ENCODE measurements at regions not wholly inside any gene's neighbourhood (a gene's known extent, or its start where the extent isn't known, plus 50 kb on each side); places are given as distances from the start of the nearest gene placed in this dataset.

GRCh38 chr5:93100428-93100827 lies 480.6 kb downstream of the NR2F1-AS1 start:
- H3K27me3 ChIP-seq (ENCODE audit: low read depth, low read length) = no peaks in the 10 kb centered on the region
- no peaks in the 10 kb centered on the region for H3K4me1 ChIP-seq (ENCODE audit: control insufficient read depth in 1 of 2, insufficient read depth in 2 of 2, low read length in 2 of 2)
- no peaks in the 10 kb centered on the region for H3K9me3 ChIP-seq (ENCODE audit: control insufficient read depth in 1 of 2, low read length in 2 of 2)
- H3K27ac ChIP-seq (ENCODE audit: low read length) = no peak overlapping the region
- no peaks in the 10 kb centered on the region for H3K36me3 ChIP-seq (ENCODE audit: control insufficient read depth in 1 of 2, insufficient read depth in 2 of 2, low read length in 2 of 2)
- H3K4me3 ChIP-seq (ENCODE audit: low read depth in 1 of 2, low read length in 2 of 2) = no peak overlapping the region

- H3K36me3 ChIP-seq (ENCODE audit: control insufficient read depth in 1 of 2, insufficient read depth in 2 of 2, low read length in 2 of 2) = no peaks in the 10 kb centered on the region
- no peak overlapping the region for H3K4me3 ChIP-seq (ENCODE audit: low read depth in 1 of 2, low read length in 2 of 2)
- H3K4me1 ChIP-seq (ENCODE audit: control insufficient read depth in 1 of 2, insufficient read depth in 2 of 2, low read length in 2 of 2) = no peaks in the 10 kb centered on the region
- no peaks in the 10 kb centered on the region for H3K27me3 ChIP-seq (ENCODE audit: low read depth, low read length)
- H3K9me3 ChIP-seq (ENCODE audit: control insufficient read depth in 1 of 2, low read length in 2 of 2) = no peaks in the 10 kb centered on the region
- H3K27ac ChIP-seq (ENCODE audit: low read length) = no peak overlapping the region
These were observed 481.1 kb downstream of the NR2F1-AS1 start for GRCh38 chr5:93099902-93100347.

- Histone ChIP-seq H3K27ac (ENCODE audit: low read length) (no peak overlapping the region), H3K36me3 (ENCODE audit: control insufficient read depth in 1 of 2, insufficient read depth in 2 of 2, low read length in 2 of 2) (no peaks in the 10 kb centered on the region), H3K4me1 (ENCODE audit: control insufficient read depth in 1 of 2, insufficient read depth in 2 of 2, low read length in 2 of 2) (no peaks in the 10 kb centered on the region), H3K4me3 (ENCODE audit: low read depth in 1 of 2, low read length in 2 of 2) (no peak overlapping the region), H3K9me3 (ENCODE audit: control insufficient read depth in 1 of 2, low read length in 2 of 2) (no peaks in the 10 kb centered on the region), H3K27me3 (ENCODE audit: low read depth, low read length) (no peaks in the 10 kb centered on the region)
These were observed 484.5 kb downstream of the NR2F1-AS1 start for GRCh38 chr5:93096561-93096960.

- Histone ChIP-seq H3K9me3 (ENCODE audit: control insufficient read depth in 1 of 2, low read length in 2 of 2) (no peaks in the 10 kb centered on the region), H3K27ac (ENCODE audit: low read length) (no peak overlapping the region), H3K36me3 (ENCODE audit: control insufficient read depth in 1 of 2, insufficient read depth in 2 of 2, low read length in 2 of 2) (no peaks in the 10 kb centered on the region), H3K4me3 (ENCODE audit: low read depth in 1 of 2, low read length in 2 of 2) (no peak overlapping the region), H3K4me1 (ENCODE audit: control insufficient read depth in 1 of 2, insufficient read depth in 2 of 2, low read length in 2 of 2) (peaks cover 0 to 5% of the 10 kb centered on the region in 2 donors), H3K27me3 (ENCODE audit: low read depth, low read length) (no peaks in the 10 kb centered on the region)
These were observed 488.5 kb downstream of the NR2F1-AS1 start for GRCh38 chr5:93092349-93093105.

- Histone ChIP-seq H3K27ac (ENCODE audit: low read length) (no peak overlapping the region), H3K36me3 (ENCODE audit: control insufficient read depth in 1 of 2, insufficient read depth in 2 of 2, low read length in 2 of 2) (no peaks in the 10 kb centered on the region), H3K4me1 (ENCODE audit: control insufficient read depth in 1 of 2, insufficient read depth in 2 of 2, low read length in 2 of 2) (peaks cover 0 to 5% of the 10 kb centered on the region in 2 donors), H3K4me3 (ENCODE audit: low read depth in 1 of 2, low read length in 2 of 2) (no peak overlapping the region), H3K9me3 (ENCODE audit: control insufficient read depth in 1 of 2, low read length in 2 of 2) (no peaks in the 10 kb centered on the region), H3K27me3 (ENCODE audit: low read depth, low read length) (no peaks in the 10 kb centered on the region)
These were observed 490.3 kb downstream of the NR2F1-AS1 start for GRCh38 chr5:93090698-93091097.

- H3K27me3 ChIP-seq (ENCODE audit: low read depth, low read length) = no peaks in the 10 kb centered on the region
- H3K36me3 ChIP-seq (ENCODE audit: control insufficient read depth in 1 of 2, insufficient read depth in 2 of 2, low read length in 2 of 2) = no peaks in the 10 kb centered on the region
- H3K4me1 ChIP-seq (ENCODE audit: control insufficient read depth in 1 of 2, insufficient read depth in 2 of 2, low read length in 2 of 2) = peaks cover 0 to 5% of the 10 kb centered on the region in 2 donors
- H3K9me3 ChIP-seq (ENCODE audit: control insufficient read depth in 1 of 2, low read length in 2 of 2) = no peaks in the 10 kb centered on the region
- H3K4me3 ChIP-seq (ENCODE audit: low read depth in 1 of 2, low read length in 2 of 2) = no peak overlapping the region
- H3K27ac ChIP-seq (ENCODE audit: low read length) = no peak overlapping the region
These were observed 492.2 kb downstream of the NR2F1-AS1 start for GRCh38 chr5:93088592-93089389.

GRCh38 chr5:93087326-93087725 lies 493.7 kb downstream of the NR2F1-AS1 start:
- Histone ChIP-seq H3K9me3 (ENCODE audit: control insufficient read depth in 1 of 2, low read length in 2 of 2) (no peaks in the 10 kb centered on the region), H3K36me3 (ENCODE audit: control insufficient read depth in 1 of 2, insufficient read depth in 2 of 2, low read length in 2 of 2) (no peaks in the 10 kb centered on the region), H3K27me3 (ENCODE audit: low read depth, low read length) (no peaks in the 10 kb centered on the region), H3K4me3 (ENCODE audit: low read depth in 1 of 2, low read length in 2 of 2) (no peak overlapping the region), H3K4me1 (ENCODE audit: control insufficient read depth in 1 of 2, insufficient read depth in 2 of 2, low read length in 2 of 2) (peaks cover 0 to 5% of the 10 kb centered on the region in 2 donors), H3K27ac (ENCODE audit: low read length) (no peak overlapping the region)

GRCh38 chr5:93082981-93083380 lies 498.0 kb downstream of the NR2F1-AS1 start:
- peaks cover 0 to 2% of the 10 kb centered on the region in 2 donors for H3K4me1 ChIP-seq (ENCODE audit: control insufficient read depth in 1 of 2, insufficient read depth in 2 of 2, low read length in 2 of 2)
- H3K27me3 ChIP-seq (ENCODE audit: low read depth, low read length) = no peaks in the 10 kb centered on the region
- H3K36me3 ChIP-seq (ENCODE audit: control insufficient read depth in 1 of 2, insufficient read depth in 2 of 2, low read length in 2 of 2) = no peaks in the 10 kb centered on the region
- H3K9me3 ChIP-seq (ENCODE audit: control insufficient read depth in 1 of 2, low read length in 2 of 2) = no peaks in the 10 kb centered on the region
- H3K27ac ChIP-seq (ENCODE audit: low read length) = no peak overlapping the region
- H3K4me3 ChIP-seq (ENCODE audit: low read depth in 1 of 2, low read length in 2 of 2) = no peak overlapping the region

- Histone ChIP-seq H3K36me3 (ENCODE audit: control insufficient read depth in 1 of 2, insufficient read depth in 2 of 2, low read length in 2 of 2) (no peaks in the 10 kb centered on the region), H3K4me1 (ENCODE audit: control insufficient read depth in 1 of 2, insufficient read depth in 2 of 2, low read length in 2 of 2) (peaks cover 0 to 3% of the 10 kb centered on the region in 2 donors), H3K4me3 (ENCODE audit: low read depth in 1 of 2, low read length in 2 of 2) (no peak overlapping the region), H3K9me3 (ENCODE audit: control insufficient read depth in 1 of 2, low read length in 2 of 2) (no peaks in the 10 kb centered on the region), H3K27ac (ENCODE audit: low read length) (no peak overlapping the region), H3K27me3 (ENCODE audit: low read depth, low read length) (no peaks in the 10 kb centered on the region)
These were observed 502.0 kb downstream of the NR2F1-AS1 start for GRCh38 chr5:93079046-93079445.

GRCh38 chr5:93078082-93079038 lies 502.7 kb downstream of the NR2F1-AS1 start:
- no peak overlapping the region for H3K27ac ChIP-seq (ENCODE audit: low read length)
- no peaks in the 10 kb centered on the region for H3K27me3 ChIP-seq (ENCODE audit: low read depth, low read length)
- no peaks in the 10 kb centered on the region for H3K9me3 ChIP-seq (ENCODE audit: control insufficient read depth in 1 of 2, low read length in 2 of 2)
- no peak overlapping the region for H3K4me3 ChIP-seq (ENCODE audit: low read depth in 1 of 2, low read length in 2 of 2)
- H3K36me3 ChIP-seq (ENCODE audit: control insufficient read depth in 1 of 2, insufficient read depth in 2 of 2, low read length in 2 of 2) = no peaks in the 10 kb centered on the region
- H3K4me1 ChIP-seq (ENCODE audit: control insufficient read depth in 1 of 2, insufficient read depth in 2 of 2, low read length in 2 of 2) = peaks cover 0 to 3% of the 10 kb centered on the region in 2 donors

- no peaks in the 10 kb centered on the region for H3K9me3 ChIP-seq (ENCODE audit: control insufficient read depth in 1 of 2, low read length in 2 of 2)
These were observed 504.5 kb downstream of the NR2F1-AS1 start for GRCh38 chr5:93076566-93076965.

More at GRCh38 chr5:93076566-93076965, 504.5 kb downstream of the NR2F1-AS1 start:
- H3K36me3 ChIP-seq (ENCODE audit: control insufficient read depth in 1 of 2, insufficient read depth in 2 of 2, low read length in 2 of 2) = no peaks in the 10 kb centered on the region
- no peak overlapping the region for H3K4me3 ChIP-seq (ENCODE audit: low read depth in 1 of 2, low read length in 2 of 2)
- H3K27me3 ChIP-seq (ENCODE audit: low read depth, low read length) = no peaks in the 10 kb centered on the region
- H3K27ac ChIP-seq (ENCODE audit: low read length) = no peak overlapping the region
- peaks cover 0 to 3% of the 10 kb centered on the region in 2 donors for H3K4me1 ChIP-seq (ENCODE audit: control insufficient read depth in 1 of 2, insufficient read depth in 2 of 2, low read length in 2 of 2)
